Esophagus squamous epithelium (tissue), 5 donors: ENCODE measurements at regions not wholly inside any gene's neighbourhood (a gene's known extent, or its start where the extent isn't known, plus 50 kb on each side); places are given as distances from the start of the nearest gene placed in this dataset.

Experiments
- DNase-seq: peaks from one replicate; lab custom pipeline; 2025; lab: John Stamatoyannopoulos, UW
- H3K27ac ChIP-seq, 4 donors: fragments of 200-600 bp; sonication (generic); one replicate each; pipeline ENCODE4 v1.5.1; 2016 to 2019; ENCODE audit warnings: mild to moderate bottlenecking in 1 of 4
- H3K27me3 ChIP-seq, 4 donors: fragments of 200-600 bp; sonication (generic); 1 replicate in 3 of 4; 2 replicates in 1 of 4; pipeline versions ENCODE4 v1.5.1 to v1.6.0; 2017 to 2021; ENCODE audit warnings: antibody characterized with exemption in 1 of 4
- H3K36me3 ChIP-seq, 3 donors: fragments of 200-600 bp; sonication (generic); one replicate each; pipeline ENCODE4 v1.5.1; 2016 to 2019
- H3K4me1 ChIP-seq, 3 donors: fragments of 200-600 bp; sonication (generic); one replicate each; pipeline ENCODE4 v1.5.1; 2017 to 2019
- H3K4me3 ChIP-seq, 4 donors: fragments of 200-600 bp; sonication (generic); 1 replicate in 3 of 4; 2 replicates in 1 of 4; pipeline ENCODE4 v1.5.1; 2016 to 2019; ENCODE audit warnings: mild to moderate bottlenecking in 2 of 4, moderate library complexity in 1 of 4
- H3K9me3 ChIP-seq, 3 donors: fragments of 200-600 bp; sonication (generic); one replicate each; pipeline ENCODE4 v1.5.1; 2016 to 2019
- POLR2A ChIP-seq, 4 donors: fragments of 450-650 bp; IDR thresholded peaks; one replicate each; pipeline ENCODE4 v1.6.1; 2017; ENCODE audit warnings: antibody characterized with exemption in 4 of 4, mild to moderate bottlenecking in 4 of 4, moderate library complexity in 3 of 4
- WGBS, 2 donors: methylation state at CpG; one replicate each; pipeline ENCODE4 v1.1.5; 2018; 5-methylcytosine and 5-hydroxymethylcytosine counted together
- intact Hi-C: fragments of 100-400 bp; cut with DNase I; formaldehyde crosslinking; loops from one replicate; pipeline ENCODE4 v1.15.0; 2022
- TF ChIP-seq, protein P1 (sequence below), 6 experiments: fragments of 450-650 bp in 4 of 6; fragments of 200-600 bp in 2 of 6; sonication (generic) in 2 of 6; IDR thresholded peaks; one replicate each; pipeline ENCODE4 v1.5.1; 2016 to 2019; ENCODE audit warnings: antibody characterized with exemption in 6 of 6, mild to moderate bottlenecking in 4 of 6, moderate library complexity in 4 of 6
- donor health status: DM: yes; HTN: yes; CAD: no.

DNA sequence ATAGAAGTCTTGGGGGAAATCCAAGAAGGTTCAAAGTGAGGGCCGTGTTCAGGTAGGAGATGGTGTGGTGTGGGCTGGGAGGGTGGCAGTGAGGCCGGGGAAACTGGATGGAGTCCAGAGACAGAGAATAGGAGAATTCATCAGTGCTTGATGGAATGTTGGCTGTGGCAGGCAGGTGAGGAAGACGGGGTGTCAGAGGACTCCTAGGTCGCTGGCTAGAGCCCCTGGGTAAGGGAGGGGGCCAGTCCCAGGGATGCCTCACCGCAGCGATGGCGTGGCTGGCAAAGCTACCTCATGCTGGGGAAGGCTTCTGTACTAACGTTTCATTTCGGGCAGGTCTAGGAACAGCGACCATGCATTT is 373.0 kb downstream of the RPS24 start:
- H3K9me3 ChIP-seq, result no peaks in the 10 kb centered on the region

DNA sequence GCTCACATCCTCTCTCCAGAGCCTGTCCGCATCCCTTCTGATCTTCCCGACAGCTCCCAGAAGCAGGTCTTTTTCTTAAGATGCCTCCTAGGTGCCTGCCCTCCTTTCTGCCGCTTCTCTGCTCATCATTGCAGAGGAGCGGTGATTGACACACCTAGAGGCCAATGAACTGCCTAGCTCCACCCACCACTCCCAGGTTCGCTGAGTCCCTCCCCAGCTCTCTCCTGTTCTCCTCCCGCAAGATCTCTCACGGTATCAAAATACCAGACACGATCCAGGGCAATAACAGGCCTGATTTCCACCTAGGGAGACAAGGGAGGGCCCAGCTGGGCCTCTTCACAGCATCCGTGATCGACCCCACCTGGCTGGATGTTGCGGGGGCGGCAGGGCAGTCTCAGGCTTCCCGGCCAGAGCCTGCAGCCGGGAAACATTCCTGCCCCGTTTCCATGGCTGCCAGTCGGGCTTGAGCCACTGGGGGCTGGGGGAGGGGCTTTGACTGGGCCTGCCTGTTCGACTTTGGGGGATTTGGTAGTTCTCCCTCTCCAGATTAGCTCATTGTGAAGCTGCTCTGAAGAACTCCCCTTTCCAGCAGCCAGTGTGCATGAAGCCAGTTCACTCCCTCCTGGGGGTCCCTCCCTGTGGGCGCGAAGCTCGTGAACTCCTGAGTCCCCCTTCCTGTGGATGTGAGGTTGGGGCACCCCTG is 373.5 kb downstream of the RPS24 start:
- Histone ChIP-seq H3K27ac (peak overlapping the region in 2 of 4 donors; percentile 34 to 68), H3K4me1 (peaks cover 16 to 33% (median 19%) of the 10 kb centered on the region in 3 donors), H3K4me3 (peak overlapping the region in 3 of 4 donors; percentile 10 to 57 (median 30)), H3K27me3 (peaks cover 0 to 25% (median 0%) of the 10 kb centered on the region in 4 donors), H3K36me3 (no peaks in the 10 kb centered on the region), H3K9me3 (no peaks in the 10 kb centered on the region)
- TF ChIP-seq POLR2A (IDR thresholded peaks at IDR 0.05), result no peak
- TF ChIP-seq, protein P1, sequence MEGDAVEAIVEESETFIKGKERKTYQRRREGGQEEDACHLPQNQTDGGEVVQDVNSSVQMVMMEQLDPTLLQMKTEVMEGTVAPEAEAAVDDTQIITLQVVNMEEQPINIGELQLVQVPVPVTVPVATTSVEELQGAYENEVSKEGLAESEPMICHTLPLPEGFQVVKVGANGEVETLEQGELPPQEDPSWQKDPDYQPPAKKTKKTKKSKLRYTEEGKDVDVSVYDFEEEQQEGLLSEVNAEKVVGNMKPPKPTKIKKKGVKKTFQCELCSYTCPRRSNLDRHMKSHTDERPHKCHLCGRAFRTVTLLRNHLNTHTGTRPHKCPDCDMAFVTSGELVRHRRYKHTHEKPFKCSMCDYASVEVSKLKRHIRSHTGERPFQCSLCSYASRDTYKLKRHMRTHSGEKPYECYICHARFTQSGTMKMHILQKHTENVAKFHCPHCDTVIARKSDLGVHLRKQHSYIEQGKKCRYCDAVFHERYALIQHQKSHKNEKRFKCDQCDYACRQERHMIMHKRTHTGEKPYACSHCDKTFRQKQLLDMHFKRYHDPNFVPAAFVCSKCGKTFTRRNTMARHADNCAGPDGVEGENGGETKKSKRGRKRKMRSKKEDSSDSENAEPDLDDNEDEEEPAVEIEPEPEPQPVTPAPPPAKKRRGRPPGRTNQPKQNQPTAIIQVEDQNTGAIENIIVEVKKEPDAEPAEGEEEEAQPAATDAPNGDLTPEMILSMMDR (IDR thresholded peaks at IDR 0.05), result no peak
- intact Hi-C loops, result no loop called here
- 2 to 4% methylated on average over 4 to 9 of the region's 20 CpGs for WGBS, 2 donors
- DNase-seq, result no peak

More for the DNA sequence above, 373.0 kb downstream of the RPS24 start:
- H3K27me3 ChIP-seq, result peaks cover 0 to 25% (median 0%) of the 10 kb centered on the region in 4 donors
- peak overlapping the region in 3 of 4 donors; percentile 10 to 57 (median 30) for H3K4me3 ChIP-seq
- no peak for DNase-seq
- WGBS, 2 donors, result 13 to 34% methylated on average over 10 of the region's 10 CpGs
- no peaks in the 10 kb centered on the region for H3K36me3 ChIP-seq
- intact Hi-C loops, result no loop called here
- TF ChIP-seq POLR2A (IDR thresholded peaks at IDR 0.05), result no peak
- TF ChIP-seq, protein P1 (IDR thresholded peaks at IDR 0.05), result no peak
- H3K4me1 ChIP-seq, result peaks cover 16 to 37% (median 19%) of the 10 kb centered on the region in 3 donors
- no peak overlapping the region for H3K27ac ChIP-seq

DNA sequence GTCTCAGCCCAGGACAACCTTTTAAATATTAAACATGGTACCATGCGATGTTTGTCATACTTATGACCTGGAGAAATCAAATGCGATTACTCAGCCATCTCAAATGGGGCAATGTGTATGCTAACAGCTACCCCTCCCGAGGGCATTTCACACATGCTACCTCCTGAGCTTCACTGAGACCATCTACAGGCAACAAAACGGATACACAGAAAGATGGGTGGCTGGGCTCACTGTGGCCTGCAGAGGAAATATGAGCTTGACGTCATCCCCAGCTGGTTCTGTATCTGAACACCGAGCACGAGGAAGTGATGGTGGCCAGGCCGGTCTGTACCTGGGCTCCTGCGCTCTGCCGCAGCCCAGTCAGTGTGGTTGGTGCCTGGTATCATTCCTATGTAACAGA is 374.3 kb downstream of the RPS24 start:
- intact Hi-C loops, result no loop called here
- Histone ChIP-seq H3K27ac (peak overlapping the region in 1 of 4 donors; percentile 68), H3K4me1 (peaks cover 16 to 33% (median 19%) of the 10 kb centered on the region in 3 donors), H3K9me3 (no peaks in the 10 kb centered on the region), H3K27me3 (peaks cover 0 to 25% (median 0%) of the 10 kb centered on the region in 4 donors), H3K4me3 (no peak overlapping the region), H3K36me3 (no peaks in the 10 kb centered on the region)
- WGBS, 2 donors, result 70 to 88% methylated on average over 4 to 7 of the region's 10 CpGs
- DNase-seq, result no peak
- TF ChIP-seq, protein P1 (IDR thresholded peaks at IDR 0.05), result no peak

DNA sequence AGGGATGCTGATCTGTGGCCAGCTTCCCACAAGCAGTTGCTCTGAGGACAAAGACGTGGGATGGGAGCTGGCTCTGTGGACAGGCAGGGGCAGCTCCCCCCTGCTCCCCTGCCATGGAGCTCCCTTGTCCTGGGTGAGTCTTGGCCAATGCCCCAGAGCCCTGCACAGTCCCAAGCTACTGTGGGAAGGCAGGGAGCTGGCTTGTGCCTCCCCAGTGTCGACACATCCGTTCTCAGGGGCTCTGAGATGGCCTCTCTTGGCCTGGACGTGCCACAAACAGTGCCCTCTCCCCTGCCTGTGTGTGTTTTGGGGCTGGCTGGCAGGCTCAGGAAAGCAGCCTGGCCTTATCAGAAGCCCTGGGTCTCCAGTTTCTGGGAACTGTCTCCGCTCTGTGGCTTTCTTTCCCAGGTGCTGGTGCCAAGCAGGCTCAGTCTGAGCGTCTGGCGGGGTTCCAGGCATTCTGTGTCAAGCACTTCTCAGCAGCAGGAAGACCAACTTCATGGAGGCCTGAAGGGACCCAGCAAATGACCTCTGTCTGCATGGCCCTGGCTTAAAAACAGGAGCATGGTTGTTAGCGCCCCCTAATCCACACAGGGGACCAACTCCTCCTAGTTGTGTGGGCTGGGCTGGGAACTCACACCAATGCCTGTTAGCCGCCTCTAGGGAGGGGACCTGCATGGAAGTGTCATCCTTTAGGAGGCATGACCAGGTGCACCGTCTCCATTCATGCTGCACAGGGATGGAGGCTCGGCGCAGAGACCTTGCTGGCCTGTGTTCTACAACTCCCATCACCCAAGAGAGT is 375.2 kb downstream of the RPS24 start:
- no peak overlapping the region for H3K4me3 ChIP-seq
- peak overlapping the region in 3 of 4 donors; percentile 36 to 68 (median 45) for H3K27ac ChIP-seq
- H3K4me1 ChIP-seq, result peaks cover 16 to 36% (median 19%) of the 10 kb centered on the region in 3 donors
- no peak for TF ChIP-seq POLR2A (IDR thresholded peaks at IDR 0.05)
- intact Hi-C loops, result no loop called here
- H3K27me3 ChIP-seq, result peaks cover 0 to 25% (median 0%) of the 10 kb centered on the region in 4 donors
- H3K9me3 ChIP-seq, result no peaks in the 10 kb centered on the region
- WGBS, 2 donors, result 63 to 86% methylated on average over 3 to 4 of the region's 12 CpGs
- H3K36me3 ChIP-seq, result no peaks in the 10 kb centered on the region
- no peak for DNase-seq

DNA sequence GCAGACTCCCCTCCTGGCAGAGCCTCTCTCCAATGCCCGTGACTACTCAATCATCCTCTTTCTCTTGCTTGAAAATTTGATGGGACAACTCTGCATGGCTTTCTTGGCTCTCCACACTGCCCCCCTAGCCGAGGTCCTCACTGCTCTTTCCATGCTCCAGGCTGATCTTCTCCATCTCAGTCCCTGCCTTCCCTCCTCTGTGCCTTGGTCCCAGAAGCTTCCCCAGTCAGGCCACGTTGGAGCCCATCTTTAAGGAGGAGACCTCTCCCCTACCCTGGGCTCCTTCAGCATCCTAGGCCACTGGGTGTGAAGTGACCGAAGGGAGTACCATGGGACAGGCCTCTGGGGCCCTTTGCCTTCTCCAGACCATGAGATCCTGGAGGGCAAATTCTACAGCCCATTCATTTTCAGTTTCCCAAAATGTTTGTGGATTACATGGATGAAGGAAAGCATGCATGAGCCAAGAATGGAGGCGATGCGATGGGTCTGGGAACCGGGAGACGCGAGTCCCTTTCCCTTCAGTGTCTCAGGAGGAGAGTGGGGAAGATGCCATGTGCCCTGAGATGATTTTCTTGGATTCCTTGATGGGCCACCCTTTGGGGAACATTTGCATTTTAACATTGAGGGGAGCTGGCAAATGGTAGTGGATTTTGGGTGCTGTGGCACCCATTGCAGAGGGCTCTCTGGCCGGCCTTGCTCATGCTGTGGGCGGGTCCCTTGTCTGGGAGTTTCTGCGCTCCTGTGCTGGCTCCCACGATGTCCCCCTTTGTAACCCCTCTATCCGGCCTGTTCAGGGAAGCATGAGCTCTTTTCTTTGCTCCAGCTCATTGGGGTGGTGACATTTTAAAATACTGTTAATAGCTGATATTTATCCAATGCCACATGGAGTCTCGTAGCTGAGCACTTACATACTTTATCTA is 376.6 kb downstream of the RPS24 start:
- H3K4me1 ChIP-seq, result peaks cover 16 to 36% (median 19%) of the 10 kb centered on the region in 3 donors
- no peak for DNase-seq
- intact Hi-C loops, result no loop called here

More for the DNA sequence above, 376.6 kb downstream of the RPS24 start:
- H3K36me3 ChIP-seq, result no peaks in the 10 kb centered on the region
- no peaks in the 10 kb centered on the region for H3K9me3 ChIP-seq
- WGBS, 2 donors, result 92% methylated on average over 14 of the region's 15 CpGs
- H3K27ac ChIP-seq, result no peak overlapping the region
- peaks cover 0 to 16% (median 0%) of the 10 kb centered on the region in 4 donors for H3K27me3 ChIP-seq
- TF ChIP-seq, protein P1 (IDR thresholded peaks at IDR 0.05), result no peak
- no peak overlapping the region for H3K4me3 ChIP-seq
